Right kidney (tissue), 1 donor: ENCODE measurements at regions not wholly inside any gene's neighbourhood (a gene's known extent, or its start where the extent isn't known, plus 50 kb on each side); places are given as distances from the start of the nearest gene placed in this dataset.
A peak's percentile ranks its signal among the peaks of the same experiment; 100 is the strongest.
"Not testable (repeated sequence)": the region's sequence is repeated elsewhere in the genome, so short reads cannot be mapped to it uniquely, and the experiment has no call there.

ENCODE experiments used
- DNase-seq: peaks from one replicate; pipeline ENCODE4 v3.0.0-alpha.2; 2016

DNA sequence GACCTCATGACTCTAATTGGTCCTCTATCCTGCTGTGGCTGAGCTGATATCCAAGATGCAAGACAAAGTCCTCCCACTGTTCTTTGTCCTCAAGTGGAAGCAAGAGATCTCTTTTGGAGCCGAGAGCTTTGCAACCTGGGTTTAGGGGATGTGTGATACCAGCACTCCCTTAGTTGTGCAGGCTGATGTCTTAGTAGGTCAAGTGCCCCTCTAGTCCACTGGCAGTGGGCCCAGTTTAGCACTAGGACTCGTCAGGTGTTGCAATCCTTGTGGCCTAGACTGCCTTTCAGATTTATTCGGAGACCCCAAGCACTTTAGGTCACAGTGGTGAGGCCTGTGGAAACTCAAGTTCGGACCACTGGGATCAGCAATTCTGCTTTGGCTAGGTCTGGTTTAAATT lies 64.0 kb downstream of the GPRASP3 start:
- no peak for DNase-seq

DNA sequence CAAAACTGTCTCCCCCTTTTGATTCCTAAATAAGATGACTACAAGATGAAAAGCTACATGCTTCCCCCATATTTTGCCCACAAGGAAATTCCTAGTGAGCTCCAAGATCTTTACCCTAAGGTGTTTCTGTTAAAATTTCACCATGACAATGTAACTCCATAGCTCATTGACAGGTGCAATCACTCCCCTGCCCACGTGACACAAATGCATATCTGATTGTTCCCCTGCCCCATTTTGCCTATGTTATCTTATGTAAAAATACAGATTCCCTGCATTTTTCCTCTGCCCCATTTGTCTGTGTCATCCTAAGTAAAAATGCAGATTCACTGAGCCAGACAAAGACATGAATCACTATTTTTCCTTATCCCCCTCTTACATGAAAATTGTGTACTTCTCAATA lies 66.7 kb downstream of the GPRASP3 start:
- no peak for DNase-seq

DNA sequence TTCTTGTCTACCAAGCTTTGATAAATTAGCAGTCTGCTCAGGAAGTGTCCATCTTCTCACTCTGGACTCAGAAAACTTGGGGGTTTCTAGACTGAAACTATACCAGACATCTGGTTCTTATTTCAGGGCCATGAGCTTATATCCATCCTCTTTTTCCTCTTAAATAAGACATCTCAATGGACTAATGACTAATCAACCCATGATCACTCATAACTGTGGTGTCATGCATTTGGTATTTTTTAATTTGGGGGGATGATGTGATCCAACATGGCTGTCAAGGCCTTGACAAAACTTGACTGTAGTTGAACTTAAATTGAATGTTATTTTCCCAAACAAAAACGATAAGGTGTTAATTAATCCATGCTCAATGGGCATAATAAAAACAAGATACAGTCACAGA lies 87.8 kb downstream of the GPRASP3 start:
- DNase-seq, result no peak

DNA sequence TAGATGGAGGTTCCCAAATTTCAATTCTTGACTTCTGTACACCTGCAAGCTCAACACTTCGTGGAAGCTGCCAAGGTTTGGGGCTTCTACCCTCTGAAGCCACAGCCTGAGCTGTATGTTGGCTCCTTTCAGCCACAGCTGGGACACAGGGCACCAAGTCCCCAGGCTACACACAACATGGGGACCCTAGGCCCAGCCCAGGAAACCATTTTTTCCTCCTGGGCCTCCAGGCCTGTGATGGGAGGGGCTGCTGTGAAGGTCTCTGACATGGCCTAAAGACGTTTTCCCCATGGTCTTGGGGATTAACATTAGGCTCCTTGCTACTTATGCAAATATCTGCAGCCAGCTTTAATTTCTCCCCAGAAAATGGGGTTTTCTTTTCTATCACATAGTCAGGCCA lies 97.7 kb downstream of the GPRASP3 start:
- not testable (repeated sequence) for DNase-seq

DNA sequence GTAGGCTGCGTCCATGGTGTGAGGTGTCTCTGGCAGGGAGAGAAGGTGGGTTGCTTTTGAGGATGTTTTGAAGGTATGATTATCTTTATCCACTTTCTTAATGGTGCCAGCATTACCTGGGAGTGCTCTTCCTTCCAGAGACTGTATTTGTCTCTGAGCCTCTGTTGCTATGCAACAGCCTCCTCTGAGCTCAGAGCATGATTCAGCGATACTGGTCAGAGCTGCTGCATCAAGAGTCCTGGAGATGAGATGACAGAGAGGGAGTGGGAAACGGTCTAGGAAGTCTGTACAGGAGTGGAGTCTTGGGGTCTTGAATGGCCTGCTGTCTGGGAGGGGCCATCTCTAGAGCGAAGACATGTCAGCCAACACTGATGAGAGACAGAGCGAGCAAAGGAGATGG lies 104.4 kb upstream of the RAB40AL start:
- DNase-seq, result no peak

DNA sequence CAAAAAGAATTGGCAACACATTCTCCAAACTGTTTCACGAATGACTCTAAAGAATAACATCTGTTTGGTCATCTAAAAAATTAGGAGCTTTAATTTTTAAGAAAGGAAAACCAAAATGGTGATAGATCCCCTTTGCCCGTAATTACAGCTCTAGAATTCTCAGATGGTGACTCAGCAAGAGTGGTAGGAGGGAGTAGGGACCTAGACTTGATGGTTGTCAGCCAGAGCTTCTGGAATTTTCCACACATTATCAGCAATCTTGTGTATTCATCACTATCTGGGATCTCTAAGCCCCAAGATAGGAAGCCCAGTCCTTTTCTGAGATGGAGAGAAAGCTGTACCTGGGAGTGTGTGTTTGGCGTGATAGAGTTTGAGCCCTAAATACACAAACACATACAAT lies 103.9 kb upstream of the RAB40AL start:
- no peak for DNase-seq

DNA sequence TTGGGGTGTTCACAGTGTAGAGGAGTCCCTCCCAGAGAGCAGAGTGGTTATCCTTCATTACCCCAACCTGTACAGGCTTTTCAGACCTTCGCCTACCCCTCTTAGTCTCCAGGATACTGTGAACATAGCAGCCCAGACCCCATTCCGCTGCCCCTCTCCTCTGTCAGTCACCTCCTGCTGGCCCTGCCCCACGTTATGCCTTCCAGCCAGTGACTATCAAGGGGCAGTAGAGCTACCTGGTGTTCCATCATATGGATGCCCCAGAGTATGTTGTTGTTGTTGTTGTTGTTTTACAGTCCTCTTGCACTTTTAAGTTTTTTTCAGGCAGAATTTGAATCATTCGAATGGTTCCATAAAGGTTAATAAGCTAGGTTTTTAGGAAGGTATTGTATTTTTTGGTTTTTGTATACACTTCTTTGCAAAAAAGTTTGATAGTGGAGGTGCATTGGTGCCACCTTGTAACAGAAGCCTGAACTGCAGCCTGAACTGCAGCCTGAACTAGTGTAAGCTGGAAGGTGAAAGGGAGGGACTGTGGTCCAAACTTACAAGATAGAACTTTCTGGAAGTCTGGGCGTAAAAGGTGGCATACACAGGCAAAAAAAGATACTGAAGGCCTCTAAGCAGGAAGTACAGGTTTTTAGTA lies 101.4 kb upstream of the RAB40AL start:
- DNase-seq, result no peak

DNA sequence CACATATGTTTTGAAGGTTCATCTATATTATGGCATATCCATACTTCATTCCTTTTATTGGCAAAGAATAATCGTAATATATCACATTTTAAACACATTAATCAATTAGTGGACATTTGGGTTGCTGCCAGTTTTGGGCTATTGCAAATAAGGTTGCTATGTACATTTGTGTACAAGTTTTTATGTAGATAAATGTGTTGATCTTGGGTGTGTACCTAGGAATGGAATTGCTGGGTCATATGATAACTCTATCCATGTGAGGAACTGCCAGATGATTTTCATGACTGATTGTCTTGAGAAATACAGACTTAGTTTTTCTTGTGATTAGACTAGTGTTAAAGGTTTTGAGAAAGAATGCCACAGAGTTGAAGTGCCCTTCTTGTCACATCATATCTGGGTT lies 99.2 kb upstream of the RAB40AL start:
- no peak for DNase-seq

DNA sequence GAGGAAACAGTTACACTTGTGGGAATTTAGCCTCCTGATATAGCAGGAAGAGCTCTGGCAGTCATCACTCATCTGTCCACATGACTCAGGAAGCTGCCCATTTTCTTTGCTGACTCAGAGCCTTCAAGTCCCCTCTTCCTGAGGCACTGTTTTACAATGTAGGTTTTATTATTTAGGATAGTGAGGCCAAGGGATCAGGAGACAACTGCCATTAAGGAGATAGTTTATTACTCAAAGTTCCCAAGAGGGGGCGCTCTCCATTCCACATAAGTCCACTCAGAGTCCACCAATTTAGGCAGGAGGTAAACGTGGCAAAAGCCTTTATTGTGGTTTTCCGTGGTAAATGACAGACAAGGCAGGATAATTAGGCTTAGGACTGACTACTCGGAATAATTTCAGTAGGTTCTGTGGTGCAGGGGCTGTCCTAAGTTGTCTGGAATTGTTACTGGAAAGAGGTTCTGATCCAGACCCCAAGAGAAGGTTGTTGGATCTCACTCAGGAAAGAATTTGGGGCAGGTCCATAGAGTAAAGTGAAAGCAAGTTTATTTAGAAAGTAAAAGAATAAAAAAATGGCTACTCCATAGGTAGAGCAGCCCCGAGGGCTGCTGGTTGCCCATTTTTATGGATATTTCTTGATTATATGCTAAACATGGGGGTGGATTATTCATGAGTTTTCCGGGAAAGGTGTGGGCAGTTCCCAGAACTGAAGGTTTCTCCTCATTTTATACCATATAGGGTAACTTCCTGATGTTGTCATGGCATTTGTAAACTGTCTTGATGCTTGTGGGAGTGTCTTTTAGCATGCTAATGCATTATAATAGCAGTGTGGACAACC lies 96.0 kb upstream of the RAB40AL start:
- no peak for DNase-seq

DNA sequence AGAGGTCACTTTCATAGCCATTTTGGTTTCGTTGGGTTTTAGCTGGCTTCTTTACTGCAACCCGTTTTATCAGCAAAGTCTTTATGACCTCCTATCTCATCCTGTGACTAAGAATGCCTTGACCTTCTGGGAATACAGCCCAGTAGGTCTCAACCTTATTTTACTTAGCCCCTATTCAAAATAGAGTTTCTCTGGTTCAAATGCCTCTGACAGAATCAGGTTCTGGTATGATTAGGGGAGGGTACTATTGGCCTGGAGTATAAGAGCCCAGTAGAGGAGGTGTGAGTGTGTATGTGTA lies 95.4 kb upstream of the RAB40AL start:
- no peak for DNase-seq

DNA sequence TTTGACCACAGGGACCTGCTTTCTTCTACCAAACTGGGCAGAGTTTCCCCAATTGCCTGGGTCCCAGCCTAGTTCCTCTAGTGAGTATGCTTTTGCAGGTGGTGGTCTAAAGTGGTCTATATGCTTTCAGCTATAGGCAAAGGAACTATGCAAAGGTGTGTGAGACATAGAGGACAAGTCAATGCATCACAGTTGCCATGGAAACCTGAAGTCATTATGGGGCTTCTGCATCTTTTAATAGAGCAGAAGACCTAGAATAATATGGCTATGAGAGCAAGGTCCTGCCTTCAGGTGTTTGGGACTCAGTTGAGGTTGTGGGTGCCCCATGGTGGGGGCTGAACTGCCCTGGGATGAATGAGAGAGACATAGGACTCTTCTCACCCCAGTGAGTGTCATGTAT lies 92.1 kb upstream of the RAB40AL start:
- no peak for DNase-seq

DNA sequence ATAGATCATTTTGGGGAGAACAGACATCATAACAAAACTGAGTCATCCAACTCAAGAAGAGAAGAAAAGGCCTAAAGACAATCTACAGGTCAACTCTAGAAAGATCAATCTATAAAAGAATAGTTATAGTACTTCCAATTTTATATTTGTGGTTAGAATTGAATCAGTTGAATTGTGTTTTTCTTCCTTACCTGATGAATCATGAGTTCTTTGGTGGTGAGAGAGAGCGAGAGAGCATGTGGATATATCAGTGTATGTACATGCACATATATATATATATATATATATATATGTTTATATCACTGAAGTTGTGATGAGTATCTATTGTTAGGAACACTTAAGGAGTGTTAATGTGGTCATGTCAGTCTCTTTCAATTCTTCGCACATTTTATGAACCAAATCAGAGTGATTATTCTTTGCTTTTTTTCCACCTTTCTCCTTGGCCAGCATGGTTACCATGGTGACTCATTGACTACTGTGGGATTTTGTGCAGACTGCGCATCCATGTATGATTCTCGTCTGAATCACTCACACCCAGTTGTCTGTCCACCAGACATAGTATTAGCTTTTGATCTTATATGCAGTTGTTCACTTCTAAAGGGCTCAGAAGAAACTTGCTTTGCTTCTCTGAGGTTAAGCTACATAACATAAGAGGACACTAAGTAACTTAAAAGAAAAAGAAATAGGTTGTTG lies 90.4 kb upstream of the RAB40AL start:
- DNase-seq, result no peak

DNA sequence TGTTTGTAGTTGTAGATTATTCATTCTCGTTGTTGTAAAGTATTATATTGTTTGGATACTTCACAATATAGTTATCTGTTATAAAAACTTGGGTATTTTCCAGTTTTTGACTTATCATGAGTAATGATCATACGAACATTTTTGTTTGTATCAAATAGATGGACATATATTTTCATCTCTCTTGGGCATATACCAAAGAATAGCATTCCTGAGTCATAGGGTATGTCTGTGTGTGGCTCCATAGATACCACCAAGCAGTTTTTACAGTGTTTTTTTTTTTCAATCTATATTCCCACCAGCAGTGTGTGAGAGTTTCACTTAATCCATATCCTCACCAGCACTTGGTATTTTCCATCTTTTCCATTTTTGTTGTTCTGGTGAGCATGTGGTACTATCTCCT lies 89.7 kb upstream of the RAB40AL start:
- DNase-seq, result no peak

DNA sequence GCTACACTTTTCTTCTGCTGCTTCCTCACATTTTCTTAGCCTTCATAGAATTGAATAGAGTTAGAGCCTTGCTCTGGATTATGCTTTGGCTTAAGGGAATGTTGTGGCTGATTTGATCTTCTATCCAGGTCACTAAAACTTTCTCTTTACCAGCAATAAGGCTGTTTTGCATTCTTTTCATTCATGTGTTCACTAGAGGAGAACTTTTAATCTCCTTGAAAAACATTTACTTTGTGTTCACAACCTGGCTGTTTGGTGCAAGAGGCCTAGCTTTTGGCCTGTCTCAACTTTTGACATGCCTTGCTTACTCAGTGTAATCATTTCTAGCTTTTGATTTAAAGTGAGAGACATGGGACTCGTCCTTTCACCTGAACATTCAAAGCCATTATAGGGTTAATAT lies 87.7 kb upstream of the RAB40AL start:
- no peak for DNase-seq

DNA sequence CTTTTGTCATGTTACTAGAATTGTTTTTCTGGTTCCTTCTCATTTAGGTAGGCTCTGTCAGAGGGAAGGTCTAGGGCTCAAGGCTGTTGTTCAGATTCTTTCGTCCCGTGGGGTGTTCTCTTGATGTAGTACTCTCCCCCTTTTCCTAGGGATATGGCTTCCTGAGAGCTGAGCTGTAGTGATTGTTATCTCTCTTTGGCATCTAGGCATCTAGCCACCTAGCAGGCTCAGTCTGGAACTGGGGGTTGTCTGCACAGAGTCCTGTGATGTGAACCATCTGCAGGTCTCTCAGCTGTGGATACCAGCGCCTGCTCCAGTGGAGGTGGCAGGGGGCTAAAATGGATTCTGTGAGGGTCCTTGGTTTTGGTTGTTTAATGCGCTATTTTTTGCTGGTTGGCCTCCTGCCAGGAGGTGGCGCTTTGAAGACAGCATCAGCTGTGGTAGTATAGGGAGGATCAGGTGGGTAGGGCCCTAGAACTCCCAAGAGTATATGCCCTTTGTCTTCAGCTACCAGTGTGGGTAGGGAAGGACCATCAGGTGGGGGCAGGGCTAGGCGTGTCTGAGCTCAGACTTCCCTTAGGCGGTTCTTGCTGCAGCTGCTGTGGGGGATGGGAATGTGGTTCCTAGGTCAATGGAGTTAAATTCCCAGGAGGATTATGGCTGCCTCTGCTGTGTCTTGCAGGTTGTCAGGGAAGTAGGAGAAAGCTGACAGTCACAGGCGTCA lies 78.1 kb upstream of the RAB40AL start:
- not testable (repeated sequence) for DNase-seq

DNA sequence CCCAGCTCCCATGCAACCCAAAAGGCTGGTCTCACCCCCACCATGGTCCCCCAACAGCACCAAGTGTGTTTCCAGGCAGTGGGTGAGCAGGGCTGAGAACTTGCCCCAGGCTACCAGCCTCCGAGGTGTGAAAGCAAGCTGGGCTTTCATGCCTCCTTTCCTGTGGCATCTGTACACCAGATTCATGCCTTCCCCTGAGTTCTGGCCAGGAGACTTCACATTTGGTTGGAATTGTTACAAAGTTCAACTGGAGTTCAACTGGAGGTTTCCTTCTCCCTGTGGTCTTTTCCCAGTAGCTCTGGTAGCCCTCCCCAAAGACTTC lies 77.6 kb upstream of the RAB40AL start:
- no peak for DNase-seq

DNA sequence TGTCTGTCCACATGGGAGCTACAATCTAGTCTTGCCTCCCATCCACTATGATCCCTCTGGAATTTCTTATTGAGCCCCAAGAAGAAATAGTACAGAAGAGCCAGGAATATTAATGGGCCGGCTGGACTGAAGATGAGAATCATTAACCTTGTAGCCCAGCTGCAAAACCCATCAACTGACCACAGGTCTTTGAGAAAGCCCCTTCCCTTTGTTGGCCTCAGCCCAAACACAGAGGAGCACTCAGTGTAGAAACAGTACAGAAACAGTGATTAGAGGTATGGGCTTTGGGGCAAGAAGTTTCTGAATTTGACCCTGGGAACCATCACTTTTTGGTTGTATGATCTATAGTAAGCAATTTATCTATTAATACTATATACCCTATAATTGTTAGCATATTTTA lies 76.8 kb upstream of the RAB40AL start:
- no peak for DNase-seq

DNA sequence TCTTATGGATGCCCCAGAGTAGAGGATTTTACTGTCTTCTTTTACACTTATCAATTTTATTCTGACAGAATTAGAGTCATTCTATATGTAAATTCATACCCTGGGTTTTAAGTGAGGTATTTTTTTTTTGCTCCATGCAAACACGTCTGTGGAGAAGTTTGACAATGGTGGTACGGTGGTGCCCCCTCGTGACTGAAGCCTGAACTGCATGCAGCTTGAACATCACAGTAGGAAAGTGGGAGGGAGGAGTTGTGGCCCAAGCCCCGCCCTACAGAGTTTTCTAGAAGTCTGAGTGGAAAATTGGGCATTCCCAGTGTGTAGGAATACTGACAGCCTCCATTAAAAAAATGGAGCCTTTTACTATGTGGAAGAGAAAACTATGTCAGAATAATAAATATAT lies 73.3 kb upstream of the RAB40AL start:
- peak; percentile 46 for DNase-seq

DNA sequence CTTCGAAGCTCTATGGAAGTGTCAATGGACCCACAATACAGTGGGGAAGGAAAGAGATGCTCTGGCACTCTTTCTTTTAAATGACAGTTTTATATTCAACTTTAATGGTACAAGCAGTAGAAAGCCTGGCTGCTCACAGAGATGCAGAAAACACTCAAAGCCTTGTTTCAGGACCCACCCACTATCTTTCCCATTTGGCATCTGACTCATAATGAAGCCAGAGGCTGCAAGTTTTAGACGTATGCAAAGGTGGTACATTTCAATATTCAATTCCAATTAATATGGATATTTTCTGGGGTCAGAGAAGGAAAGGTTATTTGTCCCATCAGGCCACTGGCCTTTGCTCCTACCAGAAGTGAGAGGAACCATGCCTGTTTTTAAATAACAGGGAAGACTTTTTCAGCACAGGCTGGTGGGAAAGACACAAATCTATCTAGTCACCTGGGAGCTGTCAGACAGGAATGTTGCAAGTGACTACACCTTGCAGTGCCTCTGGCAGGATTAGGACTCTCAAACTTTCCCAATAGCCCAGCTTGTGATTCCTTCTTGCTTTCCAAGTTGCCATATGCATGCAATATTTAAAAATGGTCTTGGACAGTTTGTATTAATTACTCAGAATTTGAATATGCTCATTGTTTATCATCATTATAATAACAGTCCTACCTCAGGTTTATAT lies 70.0 kb upstream of the RAB40AL start:
- DNase-seq, result no peak

DNA sequence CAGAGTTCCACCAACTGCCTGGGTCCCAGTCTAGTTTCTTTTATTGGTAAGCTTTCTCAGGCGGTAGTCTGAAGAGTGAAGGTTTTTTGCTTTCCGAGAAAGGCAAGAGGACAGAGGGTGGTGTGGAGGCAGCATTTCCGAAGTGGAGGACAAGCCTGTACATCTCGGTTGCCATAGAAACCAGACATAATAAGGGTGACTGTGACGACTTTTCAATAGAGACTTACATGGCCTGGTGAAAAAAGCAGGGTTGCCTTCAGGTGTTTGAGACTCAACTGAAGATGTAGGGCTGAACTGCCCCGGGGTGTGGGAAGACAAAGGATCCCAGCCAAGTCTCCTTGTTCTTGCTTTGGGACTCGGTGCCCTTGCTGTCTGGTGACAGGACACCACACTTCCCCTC lies 53.6 kb upstream of the RAB40AL start:
- no peak for DNase-seq
